ENCODE measurements at regions not wholly inside any gene's neighbourhood (a gene's known extent, or its start where the extent isn't known, plus 50 kb on each side); places are given as distances from the start of the nearest gene placed in this dataset.
A peak's percentile ranks its signal among the peaks of the same experiment; 100 is the strongest.

DNA sequence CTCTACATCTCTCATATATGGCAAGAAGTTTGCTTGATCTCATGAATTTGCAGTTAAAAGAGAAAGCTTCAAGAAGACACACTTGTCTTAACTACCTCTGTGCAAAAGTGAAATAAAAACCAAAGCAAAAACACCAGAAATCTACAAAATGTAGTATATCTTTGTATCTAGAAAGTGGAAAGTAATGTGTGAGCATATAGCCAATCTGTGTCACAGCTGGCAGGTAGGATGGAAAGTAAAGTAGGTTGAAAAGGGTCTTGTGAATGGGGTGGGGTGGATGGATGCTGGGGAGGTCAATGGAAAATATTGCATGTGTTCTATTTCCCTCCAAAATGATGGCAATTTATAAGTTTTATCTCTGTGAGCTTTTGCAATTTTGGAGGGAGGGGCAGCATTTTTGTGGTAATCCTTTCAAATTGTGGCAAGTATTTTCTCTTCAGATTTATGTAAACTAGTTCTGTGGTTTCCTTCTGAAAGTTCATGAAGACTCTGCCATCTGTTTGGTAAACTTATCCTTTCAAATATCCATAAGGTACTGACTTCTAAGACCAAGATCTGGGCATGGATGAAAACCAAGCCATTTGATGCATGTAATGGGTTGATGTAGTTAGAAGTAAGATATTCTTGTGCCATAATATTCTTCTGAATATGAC, 215.9 kb upstream of the GIMD1 start:
- DNase-seq (ENCODE audit: low spot score), result peak; percentile 17
- POLR2A ChIA-PET (ENCODE audit: low non-redundant PET), result no interaction called here

DNA sequence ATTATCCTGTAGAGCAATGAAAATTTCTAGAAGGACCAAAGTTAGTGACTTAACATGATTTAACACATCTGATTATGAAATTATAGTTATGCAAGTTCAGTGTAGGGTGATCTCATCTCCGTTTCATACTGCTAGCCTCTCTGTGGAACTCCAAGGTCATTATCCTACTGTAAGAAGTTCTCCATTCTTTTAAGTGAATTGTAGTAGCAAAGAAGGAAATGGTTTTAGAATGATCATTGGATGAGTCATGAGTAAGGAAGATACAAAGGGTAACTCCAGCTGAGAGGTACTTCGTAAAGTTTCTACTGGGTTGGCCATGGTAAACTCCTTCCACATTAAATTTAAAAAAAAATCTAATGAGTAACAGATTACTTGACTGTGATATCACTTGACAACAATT, 215.0 kb upstream of the GIMD1 start:
- ChIA-PET POLR2A (ENCODE audit: low non-redundant PET) (no interaction called here), CTCF (no interaction called here)
- peak; percentile 92 for DNase-seq (ENCODE audit: low spot score)
- TF ChIP-seq, protein P1, sequence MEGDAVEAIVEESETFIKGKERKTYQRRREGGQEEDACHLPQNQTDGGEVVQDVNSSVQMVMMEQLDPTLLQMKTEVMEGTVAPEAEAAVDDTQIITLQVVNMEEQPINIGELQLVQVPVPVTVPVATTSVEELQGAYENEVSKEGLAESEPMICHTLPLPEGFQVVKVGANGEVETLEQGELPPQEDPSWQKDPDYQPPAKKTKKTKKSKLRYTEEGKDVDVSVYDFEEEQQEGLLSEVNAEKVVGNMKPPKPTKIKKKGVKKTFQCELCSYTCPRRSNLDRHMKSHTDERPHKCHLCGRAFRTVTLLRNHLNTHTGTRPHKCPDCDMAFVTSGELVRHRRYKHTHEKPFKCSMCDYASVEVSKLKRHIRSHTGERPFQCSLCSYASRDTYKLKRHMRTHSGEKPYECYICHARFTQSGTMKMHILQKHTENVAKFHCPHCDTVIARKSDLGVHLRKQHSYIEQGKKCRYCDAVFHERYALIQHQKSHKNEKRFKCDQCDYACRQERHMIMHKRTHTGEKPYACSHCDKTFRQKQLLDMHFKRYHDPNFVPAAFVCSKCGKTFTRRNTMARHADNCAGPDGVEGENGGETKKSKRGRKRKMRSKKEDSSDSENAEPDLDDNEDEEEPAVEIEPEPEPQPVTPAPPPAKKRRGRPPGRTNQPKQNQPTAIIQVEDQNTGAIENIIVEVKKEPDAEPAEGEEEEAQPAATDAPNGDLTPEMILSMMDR (conservative IDR thresholded peaks at IDR 0.05; ENCODE audit: low read depth, low read length), result no peak
- no peak for TF ChIP-seq EZH2 (IDR thresholded peaks at IDR 0.05; ENCODE audit: borderline replicate concordance, low read depth, low read length, poor library complexity, severe bottlenecking)
- no peaks in the 10 kb centered on the region for H3K36me3 ChIP-seq (ENCODE audit: insufficient read depth, low read length, poor library complexity, severe bottlenecking)
- H3K27ac ChIP-seq (ENCODE audit: low read depth, low read length, poor library complexity, severe bottlenecking), result peak overlapping the region; percentile 62
- no peaks in the 10 kb centered on the region for H3K9me3 ChIP-seq (ENCODE audit: low read depth, low read length, poor library complexity, severe bottlenecking)
- H3K4me1 ChIP-seq (ENCODE audit: insufficient read depth, low read length, poor library complexity, severe bottlenecking), result peaks cover 45% of the 10 kb centered on the region
- intact Hi-C loops (cut with micrococcal nuclease; ENCODE audit: unreplicated experiment), result no loop called here
- no peaks in the 10 kb centered on the region for H3K27me3 ChIP-seq (replicated peaks; ENCODE audit: insufficient read depth, low read depth, low read length, poor library complexity)
- BruUV-seq (replicated peaks), result no TSS peak
- H3K4me3 ChIP-seq (ENCODE audit: low read depth, low read length, poor library complexity, severe bottlenecking), result no peak overlapping the region

More for the DNA sequence above, 215.9 kb upstream of the GIMD1 start:
- CTCF ChIA-PET, result no interaction called here
- peaks cover 45% of the 10 kb centered on the region for H3K4me1 ChIP-seq (ENCODE audit: insufficient read depth, low read length, poor library complexity, severe bottlenecking)
- intact Hi-C loops (cut with micrococcal nuclease; ENCODE audit: unreplicated experiment), result no loop called here
- no peaks in the 10 kb centered on the region for H3K9me3 ChIP-seq (ENCODE audit: low read depth, low read length, poor library complexity, severe bottlenecking)
- H3K4me3 ChIP-seq (ENCODE audit: low read depth, low read length, poor library complexity, severe bottlenecking), result no peak overlapping the region
- no peaks in the 10 kb centered on the region for H3K36me3 ChIP-seq (ENCODE audit: insufficient read depth, low read length, poor library complexity, severe bottlenecking)
- TF ChIP-seq, protein P1 (conservative IDR thresholded peaks at IDR 0.05; ENCODE audit: low read depth, low read length), result no peak
- no peak for TF ChIP-seq EZH2 (IDR thresholded peaks at IDR 0.05; ENCODE audit: borderline replicate concordance, low read depth, low read length, poor library complexity, severe bottlenecking)
- peak overlapping the region; percentile 62 for H3K27ac ChIP-seq (ENCODE audit: low read depth, low read length, poor library complexity, severe bottlenecking)
- BruUV-seq (replicated peaks), result no TSS peak
- H3K27me3 ChIP-seq (replicated peaks; ENCODE audit: insufficient read depth, low read depth, low read length, poor library complexity), result no peaks in the 10 kb centered on the region

DNA sequence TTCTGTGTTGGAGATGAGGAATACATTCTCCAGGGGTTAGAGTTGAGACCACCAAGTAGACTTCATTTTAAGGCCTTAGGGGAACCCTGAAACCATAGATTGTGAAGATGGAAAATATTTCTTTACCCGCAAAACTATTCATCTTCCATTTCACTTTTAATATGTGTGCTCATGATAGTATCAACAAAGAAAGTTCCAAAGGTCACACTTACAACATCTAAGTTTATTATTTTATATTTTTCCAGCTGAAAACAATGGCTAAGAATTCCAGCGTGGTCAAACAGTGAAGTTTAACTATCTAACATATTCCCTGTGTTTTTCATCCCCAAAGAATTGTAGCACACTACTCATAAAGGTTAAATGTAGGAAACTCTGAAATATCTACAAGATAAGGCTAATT, 214.5 kb upstream of the GIMD1 start:
- POLR2A ChIA-PET (ENCODE audit: low non-redundant PET), result no interaction called here

DNA sequence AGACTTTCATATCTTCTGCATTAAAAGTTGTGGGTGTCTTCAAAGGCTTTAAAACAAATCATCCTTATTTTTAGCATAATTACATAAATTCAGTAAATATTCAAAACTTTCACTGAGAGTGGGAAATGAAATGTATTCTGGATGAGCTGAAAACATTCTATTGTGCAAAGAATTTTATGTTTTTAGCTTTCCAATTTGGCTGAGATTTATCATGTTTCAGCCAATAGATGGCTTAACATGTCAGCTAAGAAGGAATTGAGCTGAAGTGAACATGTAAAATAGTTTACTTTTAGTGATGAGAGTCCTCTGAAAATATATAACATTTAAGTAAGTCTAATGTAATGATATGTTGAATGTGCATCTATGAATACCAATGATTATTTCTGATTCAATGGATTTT, 213.5 kb upstream of the GIMD1 start:
- BruUV-seq (replicated peaks), result no TSS peak
- intact Hi-C loops (cut with micrococcal nuclease; ENCODE audit: unreplicated experiment), result no loop called here

More for the DNA sequence above, 214.5 kb upstream of the GIMD1 start:
- DNase-seq (ENCODE audit: low spot score), result no peak
- Histone ChIP-seq H3K4me3 (ENCODE audit: low read depth, low read length, poor library complexity, severe bottlenecking) (no peak overlapping the region), H3K36me3 (ENCODE audit: insufficient read depth, low read length, poor library complexity, severe bottlenecking) (no peaks in the 10 kb centered on the region), H3K4me1 (ENCODE audit: insufficient read depth, low read length, poor library complexity, severe bottlenecking) (peaks cover 43% of the 10 kb centered on the region), H3K27ac (ENCODE audit: low read depth, low read length, poor library complexity, severe bottlenecking) (peak overlapping the region; percentile 62), H3K9me3 (ENCODE audit: low read depth, low read length, poor library complexity, severe bottlenecking) (no peaks in the 10 kb centered on the region), H3K27me3 (replicated peaks; ENCODE audit: insufficient read depth, low read depth, low read length, poor library complexity) (no peaks in the 10 kb centered on the region)
- TF ChIP-seq EZH2 (IDR thresholded peaks at IDR 0.05; ENCODE audit: borderline replicate concordance, low read depth, low read length, poor library complexity, severe bottlenecking), result no peak
- no TSS peak for BruUV-seq (replicated peaks)
- CTCF ChIA-PET, result no interaction called here
- intact Hi-C loops (cut with micrococcal nuclease; ENCODE audit: unreplicated experiment), result no loop called here

More for the DNA sequence above, 213.5 kb upstream of the GIMD1 start:
- ChIA-PET CTCF (no interaction called here), POLR2A (ENCODE audit: low non-redundant PET) (no interaction called here)
- no peak overlapping the region for H3K27ac ChIP-seq (ENCODE audit: low read depth, low read length, poor library complexity, severe bottlenecking)
- no peak overlapping the region for H3K4me3 ChIP-seq (ENCODE audit: low read depth, low read length, poor library complexity, severe bottlenecking)
- no peaks in the 10 kb centered on the region for H3K9me3 ChIP-seq (ENCODE audit: low read depth, low read length, poor library complexity, severe bottlenecking)
- TF ChIP-seq EZH2 (IDR thresholded peaks at IDR 0.05; ENCODE audit: borderline replicate concordance, low read depth, low read length, poor library complexity, severe bottlenecking), result no peak
- TF ChIP-seq, protein P1 (conservative IDR thresholded peaks at IDR 0.05; ENCODE audit: low read depth, low read length), result no peak
- no peak for DNase-seq (ENCODE audit: low spot score)
- no peaks in the 10 kb centered on the region for H3K36me3 ChIP-seq (ENCODE audit: insufficient read depth, low read length, poor library complexity, severe bottlenecking)
- H3K4me1 ChIP-seq (ENCODE audit: insufficient read depth, low read length, poor library complexity, severe bottlenecking), result peaks cover 35% of the 10 kb centered on the region
- H3K27me3 ChIP-seq (replicated peaks; ENCODE audit: insufficient read depth, low read depth, low read length, poor library complexity), result no peaks in the 10 kb centered on the region
